Transverse colon (tissue), 4 donors: ENCODE measurements at regions not wholly inside any gene's neighbourhood (a gene's known extent, or its start where the extent isn't known, plus 50 kb on each side); places are given as distances from the start of the nearest gene placed in this dataset.

Experiments
- DNase-seq: peaks from one replicate; pipeline ENCODE4 v3.0.0-alpha.2; 2019
- H3K27ac ChIP-seq, 4 donors: fragments of 200-600 bp; sonication (generic); 2 replicates each; pipeline ENCODE4 v1.5.1; 2016 to 2018; ENCODE audit warnings: inconsistent platforms in 4 of 4
- H3K27me3 ChIP-seq: fragments of 200-600 bp; sonication (generic); 2 replicates; pipeline ENCODE4 v1.5.1; 2017; ENCODE audit warnings: inconsistent platforms
- H3K36me3 ChIP-seq, 4 donors: fragments of 200-600 bp; sonication (generic); 2 replicates each; pipeline ENCODE4 v1.5.1; 2017 to 2019; ENCODE audit warnings: inconsistent platforms in 4 of 4
- H3K4me1 ChIP-seq, 4 donors: fragments of 200-600 bp; sonication (generic); 2 replicates each; pipeline ENCODE4 v1.5.1; 2017 to 2020; ENCODE audit warnings: inconsistent platforms in 4 of 4
- H3K4me3 ChIP-seq, 4 donors: fragments of 200-600 bp; sonication (generic); 1 replicate in 1 of 4; 2 replicates in 3 of 4; pipeline versions ENCODE4 v1.5.1 to v1.6.1; 2017 to 2019; ENCODE audit warnings: inconsistent platforms in 4 of 4
- H3K9me3 ChIP-seq, 2 donors: fragments of 200-600 bp; sonication (generic); 2 replicates each; pipeline ENCODE4 v1.5.1; 2017 to 2019; ENCODE audit warnings: inconsistent platforms in 2 of 2
- CTCF ChIP-seq, 5 experiments: fragments of 200-600 bp in 3 of 5; fragments of 450-650 bp in 2 of 5; sonication (generic) in 3 of 5; IDR thresholded peaks; 1 replicate in 2 of 5; 2 replicates in 3 of 5; pipeline ENCODE4 v1.5.1; 2016 to 2017; ENCODE audit warnings: antibody characterized with exemption in 5 of 5, inconsistent platforms in 3 of 5, mild to moderate bottlenecking in 2 of 5, moderate library complexity in 1 of 5
- EP300 ChIP-seq: sonication (generic); formaldehyde crosslinking; IDR thresholded peaks from one replicate; pipeline ENCODE4 v1.6.1; 2017; ENCODE audit warnings: antibody characterized with exemption, low read depth
- POLR2A ChIP-seq: fragments of 450-650 bp; IDR thresholded peaks from one replicate; pipeline ENCODE4 v1.6.1; 2016; ENCODE audit warnings: antibody characterized with exemption, mild to moderate bottlenecking, moderate library complexity
- POLR2AphosphoS5 ChIP-seq, 3 donors: sonication (generic); formaldehyde crosslinking; IDR thresholded peaks; one replicate each; pipeline ENCODE4 v1.6.1; 2016; ENCODE audit warnings: antibody characterized with exemption in 3 of 3
- WGBS, 2 donors: methylation state at CpG; one replicate each; pipeline ENCODE4 v1.1.5; 2018; ENCODE audit warnings: low coverage in 1 of 2; 5-methylcytosine and 5-hydroxymethylcytosine counted together
- in situ Hi-C, 4 donors: fragments of 200-750 bp; cut with MboI; loops; one replicate each; pipeline versions ENCODE4 v1.15.0 to v1.15.1; 2017; ENCODE audit warnings: low sequenced_read_pairs in 3 of 4, low pct_ligation_motif_present in 1 of 4, low pct_unique_long_range_greater_than_20kb in 1 of 4
- intact Hi-C: fragments of 100-400 bp; cut with DNase I; formaldehyde crosslinking; loops from one replicate; pipeline ENCODE4 v1.15.1; 2023; ENCODE audit warnings: low total_unique reads

DNA sequence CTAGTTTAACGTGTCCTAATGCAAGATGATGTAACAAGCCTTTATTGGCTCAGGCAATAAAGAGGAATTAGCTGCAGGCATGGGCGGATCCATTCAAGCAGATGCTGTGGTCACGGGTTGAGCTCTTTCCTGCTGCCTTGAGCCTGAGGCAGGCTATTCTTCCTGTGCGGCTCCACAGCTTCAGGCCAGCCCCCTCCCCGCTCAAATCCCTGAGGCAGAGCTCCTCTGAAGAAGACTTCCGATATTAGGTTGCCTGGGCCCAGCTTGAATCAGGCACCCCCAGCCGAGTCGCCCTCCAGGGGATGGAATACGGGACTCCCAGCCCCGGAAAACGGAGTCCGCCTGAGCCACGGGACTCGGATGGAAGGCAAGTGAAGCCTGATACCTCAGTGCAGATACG, 95.0 kb upstream of the RUFY1 start:
- intact Hi-C loops (no loop called here), in situ Hi-C loops (no loop called here)
- WGBS, 2 donors: 67 to 90% methylated on average over 1 to 15 of the region's 15 CpGs
- H3K4me3 ChIP-seq: no peak overlapping the region
- no peaks in the 10 kb centered on the region for H3K4me1 ChIP-seq
- TF ChIP-seq CTCF (IDR thresholded peaks at IDR 0.05) (no peak), EP300 (no peak), POLR2AphosphoS5 (IDR thresholded peaks at IDR 0.05) (no peak), POLR2A (no peak)
- H3K9me3 ChIP-seq: peaks cover 0 to 6% of the 10 kb centered on the region in 2 donors
- no peak overlapping the region for H3K27ac ChIP-seq
- no peaks in the 10 kb centered on the region for H3K36me3 ChIP-seq
- no peaks in the 10 kb centered on the region for H3K27me3 ChIP-seq
- no peak for DNase-seq

- no peak for DNase-seq
- Histone ChIP-seq H3K27ac (no peak overlapping the region), H3K4me3 (no peak overlapping the region), H3K36me3 (no peaks in the 10 kb centered on the region), H3K9me3 (peaks cover 0 to 6% of the 10 kb centered on the region in 2 donors), H3K4me1 (no peaks in the 10 kb centered on the region), H3K27me3 (no peaks in the 10 kb centered on the region)
- intact Hi-C loops (no loop called here), in situ Hi-C loops (no loop called here)
- TF ChIP-seq EP300: no peak
- no peak for TF ChIP-seq POLR2A
- TF ChIP-seq POLR2AphosphoS5 (IDR thresholded peaks at IDR 0.05): no peak
- no peak for TF ChIP-seq CTCF (IDR thresholded peaks at IDR 0.05)
- 78% methylated on average over 8 to 9 of the region's 9 CpGs for WGBS, 2 donors
These were observed 96.0 kb upstream of the RUFY1 start for GRCh38 chr5:179454356-179454755.

- no peaks in the 10 kb centered on the region for H3K27me3 ChIP-seq
- no peaks in the 10 kb centered on the region for H3K4me1 ChIP-seq
- 66 to 81% methylated on average over 5 to 7 of the region's 7 CpGs for WGBS, 2 donors
- in situ Hi-C loops (no loop called here), intact Hi-C loops (no loop called here)
- no peak for DNase-seq
- peaks cover 0 to 6% of the 10 kb centered on the region in 2 donors for H3K9me3 ChIP-seq
- H3K36me3 ChIP-seq: no peaks in the 10 kb centered on the region
- no peak overlapping the region for H3K4me3 ChIP-seq
- TF ChIP-seq POLR2AphosphoS5 (IDR thresholded peaks at IDR 0.05): no peak
- no peak for TF ChIP-seq CTCF (IDR thresholded peaks at IDR 0.05)
- no peak for TF ChIP-seq EP300
- no peak overlapping the region for H3K27ac ChIP-seq
These were observed 96.7 kb upstream of the RUFY1 start for GRCh38 chr5:179453616-179454015.

- 88 to 91% methylated on average over 8 to 20 of the region's 20 CpGs for WGBS, 2 donors
- intact Hi-C loops (no loop called here), in situ Hi-C loops (no loop called here)
- H3K36me3 ChIP-seq: no peaks in the 10 kb centered on the region
- no peaks in the 10 kb centered on the region for H3K27me3 ChIP-seq
- H3K9me3 ChIP-seq: peaks cover 0 to 6% of the 10 kb centered on the region in 2 donors
- no peaks in the 10 kb centered on the region for H3K4me1 ChIP-seq
- no peak overlapping the region for H3K27ac ChIP-seq
- no peak for DNase-seq
- TF ChIP-seq CTCF (IDR thresholded peaks at IDR 0.05) (no peak), POLR2AphosphoS5 (IDR thresholded peaks at IDR 0.05) (no peak), EP300 (no peak), POLR2A (no peak)
- no peak overlapping the region for H3K4me3 ChIP-seq
These were observed 97.8 kb upstream of the RUFY1 start for GRCh38 chr5:179452356-179453230.
